ENCODE measurements at regions not wholly inside any gene's neighbourhood (a gene's known extent, or its start where the extent isn't known, plus 50 kb on each side); places are given as distances from the start of the nearest gene placed in this dataset.

- Mint-ChIP-seq H3K9me3 (no peaks in the 10 kb centered on the region), H3K36me3 (ENCODE audit: low read depth) (no peaks in the 10 kb centered on the region), H3K4me3 (no peak overlapping the region), H3K27me3 (ENCODE audit: low read depth) (peaks cover 19% of the 10 kb centered on the region), H3K27ac (no peak overlapping the region), H3K4me1 (ENCODE audit: low read depth) (no peaks in the 10 kb centered on the region)
- CTCF ChIA-PET: no interaction called here
- DNase-seq: no peak
- intact Hi-C loops (cut with micrococcal nuclease): no loop called here
Observed at GRCh38 chr1:18549906-18550305, 69.2 kb downstream of the KLHDC7A start.

- DNase-seq: no peak
- peaks cover 15% of the 10 kb centered on the region for H3K27me3 Mint-ChIP-seq (ENCODE audit: low read depth)
- intact Hi-C loops (cut with micrococcal nuclease): no loop called here
- CTCF ChIA-PET: no interaction called here
- no peak overlapping the region for H3K27ac Mint-ChIP-seq
- H3K36me3 Mint-ChIP-seq (ENCODE audit: low read depth): no peaks in the 10 kb centered on the region
- H3K4me1 Mint-ChIP-seq (ENCODE audit: low read depth): peaks cover 4% of the 10 kb centered on the region
- no peak overlapping the region for H3K4me3 Mint-ChIP-seq
- no peaks in the 10 kb centered on the region for H3K9me3 Mint-ChIP-seq
Observed at GRCh38 chr1:18552631-18553030, 71.9 kb downstream of the KLHDC7A start.

GRCh38 chr1:18553388-18553787, 72.7 kb downstream of the KLHDC7A start:
- DNase-seq: no peak
- CTCF ChIA-PET: interaction anchor here (0.8 kb wide), 1 partner anchor 28 kb away, joined by 4 read pairs; no protein-coding TSS in a partner anchor
- H3K36me3 Mint-ChIP-seq (ENCODE audit: low read depth): no peaks in the 10 kb centered on the region
- no peaks in the 10 kb centered on the region for H3K9me3 Mint-ChIP-seq
- peaks cover 11% of the 10 kb centered on the region for H3K4me1 Mint-ChIP-seq (ENCODE audit: low read depth)
- intact Hi-C loops (cut with micrococcal nuclease): no loop called here
- H3K27ac Mint-ChIP-seq: no peak overlapping the region
- H3K4me3 Mint-ChIP-seq: no peak overlapping the region
- H3K27me3 Mint-ChIP-seq (ENCODE audit: low read depth): peaks cover 21% of the 10 kb centered on the region

- Mint-ChIP-seq H3K4me3 (no peak overlapping the region), H3K4me1 (ENCODE audit: low read depth) (peaks cover 11% of the 10 kb centered on the region), H3K36me3 (ENCODE audit: low read depth) (no peaks in the 10 kb centered on the region), H3K27ac (no peak overlapping the region), H3K27me3 (ENCODE audit: low read depth) (peaks cover 24% of the 10 kb centered on the region), H3K9me3 (no peaks in the 10 kb centered on the region)
- CTCF ChIA-PET: no interaction called here
- intact Hi-C loops (cut with micrococcal nuclease): no loop called here
- DNase-seq: no peak
Observed at GRCh38 chr1:18554099-18554498, 73.4 kb downstream of the KLHDC7A start.

GRCh38 chr1:18554597-18554996, 73.9 kb downstream of the KLHDC7A start:
- no peak overlapping the region for H3K4me3 Mint-ChIP-seq
- DNase-seq: no peak
- H3K9me3 Mint-ChIP-seq: no peaks in the 10 kb centered on the region
- no peaks in the 10 kb centered on the region for H3K36me3 Mint-ChIP-seq (ENCODE audit: low read depth)
- CTCF ChIA-PET: interaction anchor here (3.9 kb wide), 1 partner anchor 28 kb away, joined by 19 read pairs; no protein-coding TSS in a partner anchor
- peaks cover 11% of the 10 kb centered on the region for H3K4me1 Mint-ChIP-seq (ENCODE audit: low read depth)
- peaks cover 26% of the 10 kb centered on the region for H3K27me3 Mint-ChIP-seq (ENCODE audit: low read depth)
- H3K27ac Mint-ChIP-seq: no peak overlapping the region
- intact Hi-C loops (cut with micrococcal nuclease): no loop called here

- no peak overlapping the region for H3K27ac Mint-ChIP-seq
Observed at GRCh38 chr1:18555036-18555435, 74.3 kb downstream of the KLHDC7A start.

GRCh38 chr1:18556364-18556763, 74.3 kb upstream of the PAX7 start:
- Mint-ChIP-seq H3K27me3 (ENCODE audit: low read depth) (peaks cover 33% of the 10 kb centered on the region), H3K36me3 (ENCODE audit: low read depth) (no peaks in the 10 kb centered on the region)
- intact Hi-C loops (cut with micrococcal nuclease): no loop called here

More at GRCh38 chr1:18555036-18555435, 74.3 kb downstream of the KLHDC7A start:
- Mint-ChIP-seq H3K36me3 (ENCODE audit: low read depth) (no peaks in the 10 kb centered on the region), H3K4me1 (ENCODE audit: low read depth) (peaks cover 11% of the 10 kb centered on the region), H3K4me3 (no peak overlapping the region), H3K27me3 (ENCODE audit: low read depth) (peaks cover 26% of the 10 kb centered on the region), H3K9me3 (no peaks in the 10 kb centered on the region)
- DNase-seq: no peak
- intact Hi-C loops (cut with micrococcal nuclease): no loop called here
- CTCF ChIA-PET: interaction anchor here (0.9 to 3.9 kb wide), 3 partner anchors 12 to 27 kb away, joined by 3 to 19 read pairs (median 12); no protein-coding TSS in a partner anchor

GRCh38 chr1:18557621-18558465, 72.8 kb upstream of the PAX7 start:
- peaks cover 36% of the 10 kb centered on the region for H3K27me3 Mint-ChIP-seq (ENCODE audit: low read depth)
- intact Hi-C loops (cut with micrococcal nuclease): no loop called here
- H3K36me3 Mint-ChIP-seq (ENCODE audit: low read depth): no peaks in the 10 kb centered on the region
- DNase-seq: peak; percentile 63
- peaks cover 11% of the 10 kb centered on the region for H3K4me1 Mint-ChIP-seq (ENCODE audit: low read depth)
- CTCF ChIA-PET: interaction anchor here (3.9 kb wide), 1 partner anchor 24 kb away, joined by 19 read pairs; no protein-coding TSS in a partner anchor
- H3K27ac Mint-ChIP-seq: no peak overlapping the region
- H3K9me3 Mint-ChIP-seq: no peaks in the 10 kb centered on the region
- no peak overlapping the region for H3K4me3 Mint-ChIP-seq

More at GRCh38 chr1:18556364-18556763, 74.3 kb upstream of the PAX7 start:
- Mint-ChIP-seq H3K27ac (no peak overlapping the region), H3K4me3 (no peak overlapping the region), H3K9me3 (no peaks in the 10 kb centered on the region), H3K4me1 (ENCODE audit: low read depth) (peaks cover 11% of the 10 kb centered on the region)
- CTCF ChIA-PET: interaction anchor here (1.0 to 3.9 kb wide), 3 partner anchors 9 to 26 kb away, joined by 4 to 19 read pairs (median 12); no protein-coding TSS in a partner anchor
- DNase-seq: no peak

GRCh38 chr1:18560692-18561091, 70.0 kb upstream of the PAX7 start:
- CTCF ChIA-PET: interaction anchor here (1.6 kb wide), 1 partner anchor 15 kb away, joined by 6 read pairs; no protein-coding TSS in a partner anchor
- Mint-ChIP-seq H3K4me3 (no peak overlapping the region), H3K9me3 (no peaks in the 10 kb centered on the region), H3K27ac (no peak overlapping the region), H3K27me3 (ENCODE audit: low read depth) (peaks cover 37% of the 10 kb centered on the region), H3K36me3 (ENCODE audit: low read depth) (no peaks in the 10 kb centered on the region), H3K4me1 (ENCODE audit: low read depth) (peaks cover 11% of the 10 kb centered on the region)
- DNase-seq: no peak
- intact Hi-C loops (cut with micrococcal nuclease): no loop called here

- intact Hi-C loops (cut with micrococcal nuclease): loop anchor here (2.0 kb wide), 1 partner anchor 31 kb away; no protein-coding TSS in a partner anchor
- no peak for DNase-seq
- Mint-ChIP-seq H3K4me3 (no peak overlapping the region), H3K4me1 (ENCODE audit: low read depth) (peaks cover 11% of the 10 kb centered on the region), H3K36me3 (ENCODE audit: low read depth) (no peaks in the 10 kb centered on the region), H3K27me3 (ENCODE audit: low read depth) (peaks cover 40% of the 10 kb centered on the region), H3K9me3 (no peaks in the 10 kb centered on the region), H3K27ac (no peak overlapping the region)
- CTCF ChIA-PET: no interaction called here
Observed at GRCh38 chr1:18561967-18562366, 68.7 kb upstream of the PAX7 start.

- Mint-ChIP-seq H3K4me1 (ENCODE audit: low read depth) (no peaks in the 10 kb centered on the region), H3K27ac (no peak overlapping the region), H3K4me3 (no peak overlapping the region), H3K36me3 (ENCODE audit: low read depth) (no peaks in the 10 kb centered on the region), H3K9me3 (no peaks in the 10 kb centered on the region), H3K27me3 (ENCODE audit: low read depth) (peaks cover 20% of the 10 kb centered on the region)
- CTCF ChIA-PET: interaction anchor here (1.6 to 1.8 kb wide), 2 partner anchors 8 to 11 kb away, joined by 4 to 7 read pairs; no protein-coding TSS in a partner anchor
- intact Hi-C loops (cut with micrococcal nuclease): no loop called here
- no peak for DNase-seq
Observed at GRCh38 chr1:18564676-18565075, 66.0 kb upstream of the PAX7 start.

GRCh38 chr1:18565321-18565720, 65.3 kb upstream of the PAX7 start:
- intact Hi-C loops (cut with micrococcal nuclease): no loop called here
- no peaks in the 10 kb centered on the region for H3K4me1 Mint-ChIP-seq (ENCODE audit: low read depth)
- CTCF ChIA-PET: interaction anchor here (1.6 kb wide), 1 partner anchor 9 kb away, joined by 4 read pairs; no protein-coding TSS in a partner anchor
- H3K27me3 Mint-ChIP-seq (ENCODE audit: low read depth): peaks cover 19% of the 10 kb centered on the region
- DNase-seq: no peak
- no peaks in the 10 kb centered on the region for H3K9me3 Mint-ChIP-seq
- H3K36me3 Mint-ChIP-seq (ENCODE audit: low read depth): no peaks in the 10 kb centered on the region
- H3K27ac Mint-ChIP-seq: no peak overlapping the region
- no peak overlapping the region for H3K4me3 Mint-ChIP-seq

GRCh38 chr1:18568489-18568888, 62.2 kb upstream of the PAX7 start:
- Mint-ChIP-seq H3K27ac (no peak overlapping the region), H3K27me3 (ENCODE audit: low read depth) (peaks cover 9% of the 10 kb centered on the region), H3K9me3 (no peaks in the 10 kb centered on the region), H3K36me3 (ENCODE audit: low read depth) (no peaks in the 10 kb centered on the region), H3K4me1 (ENCODE audit: low read depth) (no peaks in the 10 kb centered on the region), H3K4me3 (no peak overlapping the region)
- CTCF ChIA-PET: no interaction called here
- no peak for DNase-seq
- intact Hi-C loops (cut with micrococcal nuclease): no loop called here

Data from activated naive CD4-positive, alpha-beta T cell treated with anti-CD3 and anti-CD28 coated beads for 36 hours (primary cell).